ENCODE measurements at regions not wholly inside any gene's neighbourhood (a gene's known extent, or its start where the extent isn't known, plus 50 kb on each side); places are given as distances from the start of the nearest gene placed in this dataset.

DNA sequence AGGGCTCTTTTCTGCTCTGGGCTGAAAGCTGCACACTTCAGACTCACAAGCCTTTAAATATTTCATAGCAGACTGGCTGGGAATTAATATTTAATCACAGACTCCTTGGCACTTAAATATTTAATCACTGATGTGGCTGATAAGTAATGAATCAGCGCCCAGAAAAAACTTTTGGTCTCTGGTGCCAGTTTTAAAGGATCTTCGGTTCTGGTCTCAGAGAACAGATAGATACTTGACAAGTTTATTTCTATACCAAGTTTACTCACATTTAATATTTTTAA is 201.2 kb downstream of the MYCN start:
- DNase-seq = no peak

DNA sequence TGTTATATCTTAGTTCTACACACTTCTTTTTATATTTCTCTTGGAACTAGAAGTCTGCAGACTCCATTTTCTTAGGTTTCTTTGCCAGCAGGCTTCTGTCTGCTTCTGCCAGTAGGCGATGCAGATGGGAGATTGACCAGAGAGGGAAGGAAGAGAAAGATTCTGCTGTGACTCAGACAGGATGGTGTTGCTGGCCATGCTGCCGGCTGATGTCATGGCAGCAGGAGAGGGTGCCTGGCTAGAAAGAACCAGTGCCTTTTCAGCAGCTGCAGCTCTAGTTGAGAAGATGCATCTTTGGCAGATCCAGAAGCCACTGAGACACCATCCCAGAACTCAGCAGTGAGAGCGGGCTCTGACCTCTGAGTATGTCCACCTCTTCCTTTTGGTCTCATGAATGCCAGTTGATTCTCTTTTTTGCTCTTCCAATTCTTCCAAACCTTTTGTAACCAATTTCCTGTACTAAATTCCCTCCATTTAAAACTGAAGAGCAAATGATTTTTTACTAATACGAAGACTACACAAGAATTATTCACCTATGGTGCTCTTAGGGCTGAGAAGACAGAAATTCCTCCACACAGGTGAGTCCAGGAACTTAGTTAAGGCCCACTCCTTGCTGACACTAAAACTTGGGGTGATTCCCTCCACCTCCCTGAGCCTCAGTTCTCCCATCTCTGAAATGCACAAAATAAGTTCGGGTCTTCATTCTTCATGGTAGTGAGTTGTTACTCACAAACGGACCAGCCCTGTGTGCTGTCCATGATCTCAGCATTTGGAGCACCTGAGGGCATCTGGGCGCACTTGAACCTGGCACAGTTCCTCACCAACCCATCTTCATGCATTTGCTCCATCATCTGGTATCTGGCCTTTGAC is 200.7 kb downstream of the MYCN start:
- DNase-seq = no peak

DNA sequence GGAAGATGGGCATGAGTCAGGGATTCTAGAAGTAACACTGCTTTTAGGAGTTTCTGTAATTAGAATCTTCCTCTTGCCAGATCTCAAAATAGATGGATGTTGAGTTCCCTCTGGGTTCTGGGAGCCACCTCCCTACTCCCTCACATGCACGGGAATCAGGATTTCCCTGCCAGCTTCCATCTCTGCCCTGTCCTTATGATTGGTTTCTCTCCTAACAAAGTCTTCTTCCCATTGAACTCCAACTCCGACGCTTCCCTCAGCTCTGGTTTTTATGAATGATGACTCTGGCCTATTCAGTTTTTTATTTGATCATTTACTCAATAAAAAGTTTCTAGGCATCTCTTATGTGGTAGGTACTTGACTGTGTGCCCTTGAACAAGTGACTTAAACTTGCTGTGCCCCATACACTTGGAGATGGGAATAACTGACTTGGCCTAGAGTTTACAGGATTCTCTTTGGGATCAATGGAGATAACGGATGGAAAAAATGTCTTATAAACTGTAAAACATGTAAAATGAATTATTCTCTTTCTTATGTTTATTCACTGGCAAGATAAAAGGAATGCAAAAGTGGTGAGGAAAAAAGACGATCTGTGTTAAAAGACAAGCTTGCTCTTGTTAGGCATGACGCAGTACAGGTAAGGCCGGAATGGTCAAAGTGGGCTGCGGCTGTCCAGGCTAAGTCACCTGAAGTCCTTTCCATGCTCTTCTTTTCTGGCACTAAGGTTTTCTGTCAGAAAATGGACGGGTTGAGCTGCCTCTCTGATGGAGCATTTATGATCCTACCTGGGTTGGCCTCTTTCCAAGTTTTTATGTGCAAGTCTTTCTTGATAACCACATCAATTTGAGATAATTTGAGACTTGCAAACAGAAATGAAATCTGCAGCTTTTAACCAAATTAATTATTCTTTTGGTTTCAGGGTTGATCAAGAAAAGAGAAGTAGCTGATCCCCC is 199.6 kb downstream of the MYCN start:
- DNase-seq = no peak

DNA sequence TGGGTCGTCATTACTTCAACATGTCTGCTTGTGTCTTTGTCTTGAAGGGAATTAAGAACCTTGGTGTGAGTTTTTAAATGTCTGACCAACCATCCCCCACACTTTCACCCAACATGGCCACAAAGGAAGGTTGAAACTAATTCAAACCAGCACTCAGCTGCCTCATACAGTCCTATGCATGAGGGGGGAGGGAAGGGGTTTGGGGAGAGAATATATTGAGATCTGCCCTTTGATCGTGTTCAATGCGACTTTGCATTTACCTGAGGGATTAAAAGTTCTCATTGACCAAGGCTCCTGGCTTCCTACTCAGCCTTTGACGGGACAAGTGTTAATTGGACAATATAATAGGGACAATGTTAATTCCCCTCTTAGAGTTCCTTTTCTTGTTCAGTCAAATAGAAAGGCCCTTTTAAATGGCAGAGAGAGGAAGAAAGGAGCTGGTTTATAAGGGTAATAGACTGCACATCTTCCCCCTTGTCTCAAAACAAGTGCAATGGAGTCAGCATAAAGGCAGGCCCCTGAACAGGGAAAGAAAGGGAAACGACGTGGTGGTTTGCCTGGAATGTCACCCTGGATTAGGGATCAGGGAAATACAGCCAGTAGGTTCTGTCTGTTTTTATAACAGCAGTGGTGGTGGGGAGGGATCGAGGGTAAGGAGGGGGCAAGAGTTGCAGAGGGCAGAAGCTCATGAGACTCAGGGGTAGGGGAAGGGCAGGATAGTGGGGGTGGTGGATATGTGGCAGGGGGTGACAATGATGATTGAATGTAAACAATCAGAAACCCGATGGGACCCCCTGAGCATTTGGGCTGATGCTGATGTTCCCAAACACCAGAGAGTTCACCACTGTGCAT is 198.7 kb downstream of the MYCN start:
- no peak for DNase-seq

DNA sequence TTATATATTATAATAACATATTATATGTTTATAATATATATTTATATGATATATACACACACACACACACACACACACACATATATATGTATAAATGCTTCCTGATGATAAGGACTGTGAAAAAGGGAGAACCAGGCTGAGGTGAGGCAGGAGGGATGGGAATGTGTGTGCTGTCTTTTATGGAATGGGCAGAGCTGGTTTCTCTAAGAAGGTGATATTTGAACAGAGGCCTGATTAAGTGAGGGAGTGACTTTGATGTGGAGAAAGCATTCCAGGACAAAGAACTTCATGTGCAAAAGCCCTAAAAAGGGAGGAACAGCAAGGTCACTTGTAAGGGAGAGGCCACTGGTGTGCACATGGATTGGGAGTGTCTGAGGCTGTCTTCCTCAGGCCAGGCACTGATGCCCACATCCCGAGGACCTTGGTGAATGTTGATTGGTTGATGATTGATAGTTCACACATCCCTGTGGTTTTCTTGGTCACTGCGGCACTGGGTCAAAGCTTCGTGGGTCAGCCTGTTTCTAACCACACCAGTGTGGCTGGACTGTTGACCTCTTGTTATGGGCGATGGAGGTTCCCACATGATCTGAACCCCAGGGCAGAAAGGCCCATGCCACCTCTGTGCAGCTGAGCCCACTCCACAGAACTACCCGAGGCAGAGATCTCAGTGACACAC is 196.9 kb downstream of the MYCN start:
- no peak for DNase-seq

DNA sequence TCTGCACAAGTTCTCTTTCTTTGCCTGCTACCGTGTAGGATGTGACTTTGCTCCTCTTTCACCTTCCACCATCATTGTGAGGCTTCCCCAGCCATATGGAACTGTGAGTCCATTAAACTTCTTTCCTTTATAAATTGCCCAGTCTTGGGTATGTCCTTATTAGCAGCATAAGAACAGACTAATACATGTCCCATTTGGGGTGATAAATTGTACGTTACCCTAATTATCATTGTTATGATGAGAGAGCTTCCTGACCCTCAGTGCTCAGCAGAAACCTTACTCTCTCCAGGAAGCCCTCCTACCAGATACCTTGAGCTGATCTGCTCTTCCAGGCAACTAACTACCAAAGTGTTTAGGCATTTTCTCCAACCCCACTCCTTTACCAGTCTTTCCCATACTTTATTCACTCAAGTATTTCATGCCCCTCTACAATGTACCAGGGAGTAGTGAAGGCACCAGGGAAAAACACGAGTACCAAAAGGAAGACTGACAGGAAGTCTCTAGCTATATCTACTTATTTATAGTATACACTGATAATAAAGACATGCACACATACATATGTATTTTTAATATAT is 196.2 kb downstream of the MYCN start:
- DNase-seq = no peak

DNA sequence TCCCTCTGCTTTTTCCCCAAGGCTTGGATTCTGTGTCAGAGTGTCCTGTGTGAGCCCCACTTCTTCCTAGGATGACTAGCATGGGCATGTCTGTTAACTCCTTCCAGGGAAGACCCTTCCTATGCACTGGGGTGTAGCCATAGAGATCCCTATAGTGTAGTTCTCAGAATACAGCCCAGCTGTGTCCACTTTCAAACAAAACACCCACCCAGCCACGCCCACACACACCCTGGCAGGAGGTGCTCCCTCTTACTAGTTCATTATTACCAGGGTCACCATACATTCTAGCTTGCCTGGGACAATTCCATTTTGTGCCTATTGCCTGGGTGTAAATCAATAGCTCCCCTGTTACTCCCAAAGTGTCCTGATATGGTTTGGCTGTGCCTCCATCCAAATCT is 195.6 kb downstream of the MYCN start:
- DNase-seq = no peak

DNA sequence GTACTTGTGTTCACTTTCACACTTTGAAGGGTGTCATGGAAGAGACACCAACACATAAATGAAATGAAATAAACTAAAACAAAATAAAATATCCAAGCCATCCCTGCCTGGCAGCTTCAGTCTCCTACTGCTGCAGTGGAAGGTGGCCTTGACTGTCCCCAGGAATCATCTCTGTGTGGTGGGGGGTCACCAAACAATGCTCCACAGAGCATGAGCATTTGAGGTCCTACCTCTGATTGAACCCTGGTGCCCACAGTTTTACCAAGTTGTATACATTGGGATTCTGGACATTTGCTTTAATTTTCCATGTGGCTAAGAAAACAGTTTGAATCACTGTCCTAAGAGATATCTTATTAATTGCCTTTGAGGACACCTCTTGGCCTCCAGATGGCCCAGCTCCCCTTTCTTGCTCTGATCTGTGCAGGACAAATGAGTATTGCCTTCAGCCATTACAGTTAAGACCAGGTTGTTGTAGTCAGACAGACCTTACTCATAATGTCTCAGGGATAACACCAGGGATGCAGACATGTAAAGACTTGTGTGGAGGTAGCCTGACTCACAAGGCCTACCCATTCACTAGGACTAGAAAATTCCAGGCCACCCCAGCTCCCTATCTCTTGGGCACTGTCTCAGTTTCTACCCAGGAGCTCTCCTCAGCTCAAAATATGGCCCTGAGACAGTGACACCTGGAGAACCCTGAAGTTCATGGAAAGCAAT is 195.0 kb downstream of the MYCN start:
- no peak for DNase-seq

DNA sequence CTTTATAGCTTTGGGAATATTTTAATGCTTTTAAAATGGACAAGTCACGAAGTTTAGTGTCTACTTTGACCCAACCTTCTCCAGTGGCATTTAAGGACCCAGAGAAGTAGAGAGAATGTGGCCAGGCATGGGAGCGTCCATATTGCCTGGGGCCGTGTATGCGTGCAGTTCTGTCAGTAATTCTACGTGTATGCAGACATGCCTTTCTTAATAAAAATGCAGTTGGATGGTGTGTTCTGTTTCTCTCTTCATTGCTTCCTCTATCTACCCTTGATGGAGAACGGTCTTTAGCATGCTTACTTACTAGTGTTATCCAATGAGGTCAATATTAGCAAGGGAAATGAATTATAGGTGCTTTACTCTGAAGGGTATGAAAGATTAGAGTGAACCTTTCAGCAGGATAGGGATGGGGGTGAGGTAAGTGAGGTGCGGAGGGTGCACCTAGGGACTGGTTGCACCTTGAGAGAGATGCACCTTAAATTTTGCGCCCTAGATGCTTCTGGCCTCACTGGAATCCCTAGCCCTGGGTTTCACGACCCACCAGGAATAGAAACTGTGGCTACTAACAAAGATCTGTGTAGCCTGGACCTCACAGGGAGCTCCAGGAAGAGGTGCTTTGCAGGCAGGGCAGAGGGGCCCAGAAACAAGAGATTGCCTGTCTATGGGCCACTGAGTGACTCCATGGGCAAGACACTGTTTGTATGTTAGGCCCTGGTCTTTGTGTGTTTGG is 194.3 kb downstream of the MYCN start:
- no peak for DNase-seq

DNA sequence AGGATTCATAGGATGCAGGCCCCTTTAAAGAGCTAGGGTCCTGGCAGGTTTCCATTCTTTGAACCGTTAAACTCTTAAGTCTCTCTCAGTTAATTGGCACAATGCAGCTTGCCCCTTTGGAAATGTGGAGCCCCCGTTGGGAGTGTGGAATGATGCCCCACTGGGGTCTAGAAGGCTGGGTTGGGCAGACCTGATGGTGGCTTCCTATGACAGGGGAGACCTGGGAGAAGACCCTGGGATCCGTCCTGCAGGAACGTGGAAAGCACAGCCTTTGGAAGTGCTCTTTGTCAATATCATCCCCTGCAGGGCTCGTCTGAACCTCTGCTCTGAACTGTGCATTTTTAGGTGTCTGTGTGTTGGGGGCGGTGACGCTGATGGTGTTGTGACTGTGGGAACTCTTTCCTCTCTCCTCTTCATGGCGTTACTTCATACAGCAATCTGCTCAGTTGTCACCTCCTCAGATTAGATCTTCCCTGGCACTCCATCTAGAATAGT is 190.6 kb downstream of the MYCN start:
- no peak for DNase-seq

DNA sequence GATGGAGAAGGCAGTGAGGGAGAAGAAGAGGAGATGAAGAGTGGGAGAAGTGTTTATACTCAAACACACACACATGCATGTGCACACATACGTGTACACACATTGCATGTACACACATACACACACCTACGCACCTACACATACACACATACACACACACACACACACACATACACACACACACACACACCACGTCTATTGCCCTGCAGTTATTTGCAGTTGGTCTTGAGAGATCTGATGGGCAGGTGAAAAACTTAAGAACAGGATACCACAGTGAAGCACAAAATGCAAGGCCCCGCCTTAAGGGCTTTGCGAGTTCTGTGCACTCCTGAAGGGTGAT is 190.2 kb downstream of the MYCN start:
- no peak for DNase-seq

DNA sequence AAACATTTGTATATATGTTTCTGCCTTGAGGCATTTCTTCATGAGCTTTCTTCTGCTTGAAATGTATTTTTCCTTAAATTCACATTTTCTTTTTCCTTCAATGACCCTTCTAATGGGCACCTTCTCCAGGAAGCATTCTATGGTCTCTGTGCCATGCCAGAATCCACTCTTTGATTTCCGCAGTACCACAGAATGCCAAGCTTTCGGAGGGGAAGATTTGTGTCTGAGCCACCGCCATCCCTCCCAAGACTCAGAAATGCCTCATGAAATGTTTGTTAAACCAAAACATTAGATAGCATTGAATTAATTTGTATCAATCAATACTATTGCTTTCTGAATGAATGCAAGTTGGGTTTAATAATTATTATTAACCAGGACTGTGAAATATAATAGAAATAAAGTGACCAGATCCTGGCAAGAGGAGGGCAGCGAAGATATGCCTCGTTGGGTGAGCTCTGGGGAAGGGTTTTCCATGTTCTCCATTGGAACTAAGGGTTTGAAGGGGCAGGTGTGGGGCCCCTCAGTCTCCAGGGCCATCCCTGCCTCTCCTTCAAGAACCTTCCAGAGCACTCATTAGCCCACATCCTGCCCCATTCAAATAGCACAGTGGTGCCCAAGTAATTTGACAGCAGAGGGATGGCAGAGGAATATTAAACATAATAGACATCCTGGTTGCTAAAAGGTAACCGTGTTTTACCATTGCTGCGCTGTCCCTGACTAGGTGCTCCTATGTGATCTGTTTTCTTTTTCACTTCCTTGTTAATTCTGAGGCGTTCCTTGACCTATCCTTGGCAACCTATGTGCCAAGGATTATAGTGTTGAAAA is 189.6 kb downstream of the MYCN start:
- no peak for DNase-seq

DNA sequence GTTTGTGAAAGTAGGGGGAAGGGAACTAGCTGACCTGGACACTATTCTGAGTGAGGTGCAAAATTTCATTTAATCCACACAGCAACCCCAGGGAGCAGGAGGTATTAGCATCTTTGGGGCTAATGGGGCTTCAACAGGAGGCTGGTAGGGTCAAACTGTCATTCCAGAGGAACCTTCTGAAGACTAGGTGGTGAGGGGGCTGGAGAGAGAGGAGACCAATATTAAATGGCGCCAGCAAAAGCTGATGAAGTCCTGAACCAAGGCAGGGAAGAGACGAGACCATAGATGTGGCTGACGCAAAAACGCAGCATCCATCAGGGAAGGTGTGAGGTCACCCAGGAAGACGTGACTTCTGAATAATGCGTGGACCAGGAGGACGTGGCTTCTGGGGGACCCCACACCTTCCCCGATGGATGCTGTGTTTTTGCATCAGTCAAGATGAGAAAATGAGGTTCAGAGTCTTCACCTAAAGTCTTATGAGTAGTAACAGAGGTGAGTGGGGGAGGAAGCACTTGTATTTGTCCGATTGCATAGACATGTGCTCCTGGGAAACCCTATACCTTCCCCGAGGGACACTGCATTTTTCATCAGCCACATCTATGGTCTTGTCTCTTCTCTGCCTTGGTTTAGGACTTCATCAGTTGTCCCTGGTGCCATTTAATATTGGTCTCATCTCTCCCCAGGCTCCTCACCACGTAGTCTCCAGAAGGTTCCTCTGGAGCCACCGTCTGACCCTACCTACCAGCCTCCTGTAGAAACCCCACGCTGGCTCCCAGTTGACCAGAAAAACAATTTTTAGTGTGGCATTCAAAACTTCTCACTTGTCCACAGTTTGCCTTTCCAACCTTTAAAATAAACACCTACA is 188.6 kb downstream of the MYCN start:
- DNase-seq = no peak

DNA sequence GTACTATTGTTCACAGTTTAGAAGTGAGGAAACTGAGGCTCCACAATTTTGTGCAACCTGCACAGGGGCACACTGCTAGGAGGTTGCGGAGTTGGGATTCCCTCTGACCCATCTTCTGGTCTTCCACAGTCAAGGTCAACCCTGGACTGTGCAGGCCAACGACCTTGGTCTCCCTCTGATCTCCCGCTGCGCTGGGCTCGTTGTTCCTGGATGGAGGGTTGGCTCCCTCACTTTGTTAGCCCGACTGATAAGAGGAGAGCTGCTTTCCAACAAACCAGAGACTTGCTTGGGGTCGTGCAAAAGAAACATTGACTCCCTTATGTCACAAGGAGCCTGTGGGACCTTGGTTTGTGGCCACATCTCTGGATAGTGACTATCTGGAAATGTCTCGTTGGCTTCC is 187.6 kb downstream of the MYCN start:
- DNase-seq = no peak

DNA sequence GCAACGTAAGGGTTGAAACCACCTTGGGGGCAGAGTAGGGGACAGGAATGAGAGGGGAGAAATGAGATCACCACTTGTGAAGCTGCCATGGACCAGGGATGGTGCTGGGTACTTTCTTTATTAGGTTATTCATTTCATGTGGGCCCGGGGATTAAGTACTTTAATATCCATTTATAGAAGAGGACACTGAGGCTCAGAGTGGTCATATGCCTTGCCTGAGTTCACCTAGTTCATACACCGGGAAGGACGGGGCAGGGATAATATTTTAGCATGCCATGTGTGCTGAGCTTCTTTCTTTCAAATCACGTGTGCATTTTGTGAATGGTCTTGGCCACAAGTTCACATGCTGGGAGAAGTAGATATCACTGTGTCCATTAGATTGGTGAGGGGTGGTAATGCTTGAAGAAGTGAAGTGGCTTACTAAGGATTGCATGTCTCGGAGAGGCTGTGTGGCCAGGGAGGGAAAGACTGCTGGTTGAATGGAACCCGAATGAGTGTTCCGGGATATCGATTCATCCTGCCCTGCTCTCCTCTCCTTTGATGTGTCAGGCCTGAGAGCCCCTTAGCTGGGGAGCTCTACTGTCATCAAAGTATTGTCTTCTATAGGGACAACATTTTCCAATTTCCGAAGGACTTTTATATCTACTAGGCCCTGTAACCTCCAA is 187.1 kb downstream of the MYCN start:
- DNase-seq = no peak

DNA sequence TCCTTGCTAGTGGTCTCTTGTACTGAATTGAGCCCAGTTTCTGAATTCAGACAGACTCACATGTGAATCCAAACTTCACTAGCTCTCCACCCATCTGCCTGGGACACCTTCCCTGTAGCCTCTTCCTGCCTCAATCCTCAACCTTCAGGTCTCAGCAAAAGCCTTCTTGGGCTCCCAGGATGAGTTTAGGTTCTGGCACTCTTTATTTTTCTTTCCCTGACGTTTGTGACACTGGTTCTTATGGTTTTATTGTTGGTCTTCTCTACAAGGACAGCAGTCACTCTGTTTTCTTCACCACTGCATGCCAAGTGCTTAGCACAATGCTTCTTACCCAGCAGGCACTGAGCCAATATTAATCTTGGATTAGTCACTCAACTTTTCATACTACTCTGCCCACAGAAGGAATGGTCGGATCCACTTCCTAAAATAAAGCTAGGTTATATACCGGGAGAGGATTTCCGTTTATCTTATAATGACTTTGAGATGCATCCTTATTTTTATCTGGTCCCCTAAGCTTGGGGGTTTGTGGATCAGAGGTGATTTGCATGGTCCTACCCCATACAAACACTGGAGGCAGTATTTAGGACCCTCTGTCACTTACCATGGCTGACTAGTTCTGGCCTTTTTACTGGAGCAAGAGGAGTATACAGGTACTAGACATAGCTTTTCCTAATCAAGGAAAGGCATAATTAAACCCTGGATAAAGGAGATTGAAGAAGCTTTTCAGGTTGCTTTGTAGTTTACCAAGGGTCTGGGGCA is 186.3 kb downstream of the MYCN start:
- DNase-seq = no peak
